SKM-1 treated with dmso at 0.1 percent for 144 hours (cell line): ENCODE measurements at regions not wholly inside any gene's neighbourhood (a gene's known extent, or its start where the extent isn't known, plus 50 kb on each side); places are given as distances from the start of the nearest gene placed in this dataset.

ENCODE experiments used
- DNase-seq: peaks from one replicate; lab custom pipeline; 2025; ENCODE audit not compliant: unreplicated experiment; lab: John Stamatoyannopoulos, UW

- no peak for DNase-seq
Observed at GRCh38 chr3:137409584-137409983, 354.5 kb upstream of the SOX14 start.

GRCh38 chr3:137410028-137410427, 354.1 kb upstream of the SOX14 start:
- DNase-seq: no peak

GRCh38 chr3:137420198-137420995, 343.7 kb upstream of the SOX14 start:
- DNase-seq: no peak

- DNase-seq: no peak
Observed at GRCh38 chr3:137438561-137438960, 325.6 kb upstream of the SOX14 start.

GRCh38 chr3:137460944-137461343, 303.2 kb upstream of the SOX14 start:
- no peak for DNase-seq

GRCh38 chr3:137463131-137463530, 301.0 kb upstream of the SOX14 start:
- DNase-seq: no peak

- no peak for DNase-seq
Observed at GRCh38 chr3:137464341-137464740, 299.8 kb upstream of the SOX14 start.

- no peak for DNase-seq
Observed at GRCh38 chr3:137468446-137468845, 295.7 kb upstream of the SOX14 start.

GRCh38 chr3:137469263-137469662, 294.9 kb upstream of the SOX14 start:
- no peak for DNase-seq

- DNase-seq: no peak
Observed at GRCh38 chr3:137471130-137471529, 293.0 kb upstream of the SOX14 start.

GRCh38 chr3:137471558-137472204, 292.4 kb upstream of the SOX14 start:
- DNase-seq: no peak

GRCh38 chr3:137477614-137478013, 286.5 kb upstream of the SOX14 start:
- no peak for DNase-seq

GRCh38 chr3:137509354-137510045, 254.6 kb upstream of the SOX14 start:
- no peak for DNase-seq

- no peak for DNase-seq
Observed at GRCh38 chr3:137511655-137512054, 252.5 kb upstream of the SOX14 start.

- DNase-seq: no peak
Observed at GRCh38 chr3:137514853-137515252, 249.3 kb upstream of the SOX14 start.

GRCh38 chr3:137519602-137520001, 244.5 kb upstream of the SOX14 start:
- no peak for DNase-seq

- no peak for DNase-seq
Observed at GRCh38 chr3:137524751-137525150, 239.4 kb upstream of the SOX14 start.

- DNase-seq: no peak
Observed at GRCh38 chr3:137525471-137525870, 238.6 kb upstream of the SOX14 start.

GRCh38 chr3:137542049-137542448, 222.1 kb upstream of the SOX14 start:
- no peak for DNase-seq

- DNase-seq: no peak
Observed at GRCh38 chr3:137554242-137554641, 209.9 kb upstream of the SOX14 start.

GRCh38 chr3:137568880-137569279, 195.2 kb upstream of the SOX14 start:
- DNase-seq: no peak

GRCh38 chr3:137572931-137573330, 191.2 kb upstream of the SOX14 start:
- DNase-seq: no peak
